K562 (cell line): ENCODE measurements at regions not wholly inside any gene's neighbourhood (a gene's known extent, or its start where the extent isn't known, plus 50 kb on each side); places are given as distances from the start of the nearest gene placed in this dataset.

ENCODE experiments used
- ATF7 ChIP-seq: fragments of 450-650 bp; IDR thresholded peaks from 2 replicates; pipeline ENCODE4 v1.7.1; 2014; ENCODE audit warnings: mild to moderate bottlenecking, moderate library complexity
- CBX3 ChIP-seq, 2 experiments: IDR thresholded peaks; 1 replicate in 1 of 2; 2 replicates in 1 of 2; pipeline ENCODE4 v1.6.1; 2012; ENCODE audit warnings: inconsistent platforms in 2 of 2, low read length in 2 of 2, borderline replicate concordance in 1 of 2, control low read depth in 1 of 2
- DMBX1 ChIP-seq: fragments of 250-450 bp; sonication (Bioruptor Pico); IDR thresholded peaks from 2 replicates; pipeline ENCODE4 v1.8.0; 2022; ENCODE audit warnings: inconsistent platforms, mild to moderate bottlenecking, moderate library complexity, borderline replicate concordance
- FOXP1 ChIP-seq: sonication (generic); formaldehyde crosslinking; IDR thresholded peaks from 2 replicates; pipeline ENCODE4 v1.8.0; 2022; ENCODE audit warnings: mild to moderate bottlenecking, missing genetic modification reagents
- GABPB1 ChIP-seq: sonication (generic); formaldehyde crosslinking; IDR thresholded peaks from 2 replicates; pipeline ENCODE4 v1.8.0; 2022; ENCODE audit warnings: mild to moderate bottlenecking, missing genetic modification reagents
- GATAD2B ChIP-seq: fragments of 450-650 bp; IDR thresholded peaks from 2 replicates; pipeline ENCODE4 v1.6.1; 2017; ENCODE audit warnings: mild to moderate bottlenecking, borderline replicate concordance
- KLF6 ChIP-seq: fragments of 250-450 bp; sonication (Bioruptor Pico); IDR thresholded peaks from 2 replicates; pipeline ENCODE4 v1.4.0; 2020; ENCODE audit warnings: mild to moderate bottlenecking, moderate library complexity, borderline replicate concordance
- MAFK ChIP-seq: IDR thresholded peaks from 2 replicates; pipeline ENCODE4 v1.6.1; 2011; ENCODE audit warnings: low read length, improper control_type of control experiment
- MEF2A ChIP-seq: IDR thresholded peaks from 2 replicates; pipeline ENCODE4 v1.6.1; 2011; ENCODE audit warnings: low read depth, mild to moderate bottlenecking, low read length, moderate library complexity; ENCODE audit not compliant: control insufficient read depth
- PRPF4 ChIP-seq: fragments of 200-400 bp; formaldehyde crosslinking; IDR thresholded peaks from one replicate; pipeline ENCODE4 v1.6.1; 2017; ENCODE audit warnings: low read length, low read depth, mild to moderate bottlenecking; ENCODE audit not compliant: insufficient read depth, poor library complexity, severe bottlenecking
- RNF2 ChIP-seq: sonication (generic); IDR thresholded peaks from 2 replicates; pipeline ENCODE4 v1.6.1; 2016
- SIN3B ChIP-seq: fragments of 450-650 bp; IDR thresholded peaks from 2 replicates; pipeline ENCODE4 v1.6.1; 2017; ENCODE audit warnings: low read depth, mild to moderate bottlenecking, moderate library complexity
- TAF15 ChIP-seq: fragments of 200-400 bp; formaldehyde crosslinking; IDR thresholded peaks from 2 replicates; pipeline ENCODE4 v1.6.1; 2017; ENCODE audit warnings: mild to moderate bottlenecking, low read depth, low read length, moderate library complexity
- ZNF140 ChIP-seq: fragments of 250-450 bp; sonication (Bioruptor Pico); IDR thresholded peaks from 2 replicates; pipeline ENCODE4 v1.8.0; 2021; ENCODE audit warnings: moderate library complexity, mild to moderate bottlenecking, inconsistent platforms
- ZNF253 ChIP-seq: fragments of 250-450 bp; sonication (Bioruptor Pico); conservative IDR thresholded peaks from 2 replicates; pipeline ENCODE4 v1.6.1; 2021; ENCODE audit warnings: mild to moderate bottlenecking
- ZNF695 ChIP-seq: fragments of 450-650 bp; formaldehyde crosslinking; IDR thresholded peaks from 2 replicates; pipeline ENCODE4 v1.4.0; 2020; ENCODE audit warnings: mild to moderate bottlenecking, moderate library complexity
- ZNF699 ChIP-seq: fragments of 250-450 bp; sonication (Bioruptor Pico); IDR thresholded peaks from 2 replicates; pipeline ENCODE4 v1.8.0; 2021; ENCODE audit warnings: mild to moderate bottlenecking, moderate library complexity; ENCODE audit not compliant: insufficient replicate concordance
- ZNF717 ChIP-seq: fragments of 250-450 bp; sonication (Bioruptor Pico); IDR thresholded peaks from 2 replicates; pipeline ENCODE4 v1.5.0; 2021
- TF ChIP-seq, protein P1 (sequence below): fragments of 450-650 bp; IDR thresholded peaks from 2 replicates; pipeline ENCODE4 v1.7.1; 2018; ENCODE audit warnings: mild to moderate bottlenecking, low read depth; ENCODE audit not compliant: partially characterized antibody
- TF ChIP-seq, protein P2 (sequence below): fragments of 250-450 bp; sonication (Bioruptor Pico); IDR thresholded peaks from 2 replicates; pipeline ENCODE4 v1.5.1; 2021; ENCODE audit warnings: mild to moderate bottlenecking
- TF ChIP-seq, protein P3 (sequence below): fragments of 250-450 bp; sonication (Bioruptor Pico); IDR thresholded peaks from 2 replicates; pipeline ENCODE4 v1.5.0; 2020; ENCODE audit warnings: mild to moderate bottlenecking, borderline replicate concordance
- TF ChIP-seq, protein P4 (sequence below): fragments of 250-450 bp; sonication (Bioruptor Pico); IDR thresholded peaks from 2 replicates; pipeline ENCODE4 v1.8.0; 2022; ENCODE audit warnings: inconsistent platforms

DNA sequence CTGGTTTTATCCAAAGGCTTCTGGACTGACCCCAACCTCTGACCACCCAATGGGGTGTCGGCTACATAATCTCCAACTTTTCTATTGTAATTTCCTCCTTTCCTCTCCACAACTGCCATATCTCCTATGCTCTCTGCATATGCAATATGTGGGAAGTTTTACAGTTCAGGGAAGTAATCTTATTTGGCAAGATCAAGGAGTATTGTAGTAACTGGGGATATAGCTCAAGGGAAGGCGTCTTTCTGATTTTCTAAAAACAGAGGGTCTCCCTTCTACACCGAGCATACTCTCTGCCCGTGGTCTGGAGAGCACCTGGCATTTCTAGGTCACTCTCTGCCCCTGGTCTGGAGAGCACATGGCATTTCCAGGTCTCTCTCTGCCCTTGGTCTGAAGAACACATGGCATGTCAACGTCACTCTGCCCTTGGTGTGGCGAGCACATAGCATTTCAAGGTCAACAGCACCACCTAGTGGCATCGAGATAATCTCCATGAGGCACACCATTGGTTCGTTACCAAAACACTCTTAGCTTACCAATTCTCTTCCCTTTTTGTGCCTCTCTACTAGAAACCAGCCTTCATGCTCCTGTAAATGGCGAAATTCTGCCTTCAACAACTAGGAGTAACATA, 616.4 kb upstream of the NUDT12 start (continued):
- TF ChIP-seq ZNF253 (CRISPR knock-in tag): no peak
- TF ChIP-seq GABPB1 (CRISPR knock-in tag): no peak
- TF ChIP-seq ATF7: 0 out of 2 replicates have a peak, but pooled peaks have one; percentile 13
- no peak for TF ChIP-seq SIN3B
- no peak for TF ChIP-seq CBX3 (IDR thresholded peaks at IDR 0.05; ENCODE audit: borderline replicate concordance in 1 of 2, low read length in 2 of 2)
- no peak for TF ChIP-seq KLF6
- TF ChIP-seq ZNF695 (CRISPR knock-in tag): no peak
- TF ChIP-seq ZNF717: no peak
- no peak for TF ChIP-seq ZNF140 (CRISPR knock-in tag)
- no peak for TF ChIP-seq FOXP1
- no peak for TF ChIP-seq PRPF4
- TF ChIP-seq, protein P1, sequence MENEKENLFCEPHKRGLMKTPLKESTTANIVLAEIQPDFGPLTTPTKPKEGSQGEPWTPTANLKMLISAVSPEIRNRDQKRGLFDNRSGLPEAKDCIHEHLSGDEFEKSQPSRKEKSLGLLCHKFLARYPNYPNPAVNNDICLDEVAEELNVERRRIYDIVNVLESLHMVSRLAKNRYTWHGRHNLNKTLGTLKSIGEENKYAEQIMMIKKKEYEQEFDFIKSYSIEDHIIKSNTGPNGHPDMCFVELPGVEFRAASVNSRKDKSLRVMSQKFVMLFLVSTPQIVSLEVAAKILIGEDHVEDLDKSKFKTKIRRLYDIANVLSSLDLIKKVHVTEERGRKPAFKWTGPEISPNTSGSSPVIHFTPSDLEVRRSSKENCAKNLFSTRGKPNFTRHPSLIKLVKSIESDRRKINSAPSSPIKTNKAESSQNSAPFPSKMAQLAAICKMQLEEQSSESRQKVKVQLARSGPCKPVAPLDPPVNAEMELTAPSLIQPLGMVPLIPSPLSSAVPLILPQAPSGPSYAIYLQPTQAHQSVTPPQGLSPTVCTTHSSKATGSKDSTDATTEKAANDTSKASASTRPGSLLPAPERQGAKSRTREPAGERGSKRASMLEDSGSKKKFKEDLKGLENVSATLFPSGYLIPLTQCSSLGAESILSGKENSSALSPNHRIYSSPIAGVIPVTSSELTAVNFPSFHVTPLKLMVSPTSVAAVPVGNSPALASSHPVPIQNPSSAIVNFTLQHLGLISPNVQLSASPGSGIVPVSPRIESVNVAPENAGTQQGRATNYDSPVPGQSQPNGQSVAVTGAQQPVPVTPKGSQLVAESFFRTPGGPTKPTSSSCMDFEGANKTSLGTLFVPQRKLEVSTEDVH: no peak
- TF ChIP-seq, protein P2, sequence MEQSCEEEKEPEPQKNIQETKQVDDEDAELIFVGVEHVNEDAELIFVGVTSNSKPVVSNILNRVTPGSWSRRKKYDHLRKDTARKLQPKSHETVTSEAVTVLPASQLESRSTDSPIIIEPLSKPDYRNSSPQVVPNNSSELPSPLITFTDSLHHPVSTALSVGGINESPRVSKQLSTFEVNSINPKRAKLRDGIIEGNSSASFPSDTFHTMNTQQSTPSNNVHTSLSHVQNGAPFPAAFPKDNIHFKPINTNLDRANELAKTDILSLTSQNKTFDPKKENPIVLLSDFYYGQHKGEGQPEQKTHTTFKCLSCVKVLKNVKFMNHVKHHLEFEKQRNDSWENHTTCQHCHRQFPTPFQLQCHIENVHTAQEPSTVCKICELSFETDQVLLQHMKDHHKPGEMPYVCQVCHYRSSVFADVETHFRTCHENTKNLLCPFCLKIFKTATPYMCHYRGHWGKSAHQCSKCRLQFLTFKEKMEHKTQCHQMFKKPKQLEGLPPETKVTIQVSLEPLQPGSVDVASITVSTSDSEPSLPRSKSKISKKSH (CRISPR knock-in tag): no peak
- no peak for TF ChIP-seq ZNF699 (CRISPR knock-in tag)
- no peak for TF ChIP-seq DMBX1 (CRISPR knock-in tag)
- TF ChIP-seq, protein P3, sequence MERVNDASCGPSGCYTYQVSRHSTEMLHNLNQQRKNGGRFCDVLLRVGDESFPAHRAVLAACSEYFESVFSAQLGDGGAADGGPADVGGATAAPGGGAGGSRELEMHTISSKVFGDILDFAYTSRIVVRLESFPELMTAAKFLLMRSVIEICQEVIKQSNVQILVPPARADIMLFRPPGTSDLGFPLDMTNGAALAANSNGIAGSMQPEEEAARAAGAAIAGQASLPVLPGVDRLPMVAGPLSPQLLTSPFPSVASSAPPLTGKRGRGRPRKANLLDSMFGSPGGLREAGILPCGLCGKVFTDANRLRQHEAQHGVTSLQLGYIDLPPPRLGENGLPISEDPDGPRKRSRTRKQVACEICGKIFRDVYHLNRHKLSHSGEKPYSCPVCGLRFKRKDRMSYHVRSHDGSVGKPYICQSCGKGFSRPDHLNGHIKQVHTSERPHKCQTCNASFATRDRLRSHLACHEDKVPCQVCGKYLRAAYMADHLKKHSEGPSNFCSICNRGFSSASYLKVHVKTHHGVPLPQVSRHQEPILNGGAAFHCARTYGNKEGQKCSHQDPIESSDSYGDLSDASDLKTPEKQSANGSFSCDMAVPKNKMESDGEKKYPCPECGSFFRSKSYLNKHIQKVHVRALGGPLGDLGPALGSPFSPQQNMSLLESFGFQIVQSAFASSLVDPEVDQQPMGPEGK (CRISPR knock-in tag): no peak
- no peak for TF ChIP-seq MAFK
- TF ChIP-seq TAF15: no peak
- no peak for TF ChIP-seq MEF2A
- TF ChIP-seq GATAD2B: no peak
- TF ChIP-seq, protein P4, sequence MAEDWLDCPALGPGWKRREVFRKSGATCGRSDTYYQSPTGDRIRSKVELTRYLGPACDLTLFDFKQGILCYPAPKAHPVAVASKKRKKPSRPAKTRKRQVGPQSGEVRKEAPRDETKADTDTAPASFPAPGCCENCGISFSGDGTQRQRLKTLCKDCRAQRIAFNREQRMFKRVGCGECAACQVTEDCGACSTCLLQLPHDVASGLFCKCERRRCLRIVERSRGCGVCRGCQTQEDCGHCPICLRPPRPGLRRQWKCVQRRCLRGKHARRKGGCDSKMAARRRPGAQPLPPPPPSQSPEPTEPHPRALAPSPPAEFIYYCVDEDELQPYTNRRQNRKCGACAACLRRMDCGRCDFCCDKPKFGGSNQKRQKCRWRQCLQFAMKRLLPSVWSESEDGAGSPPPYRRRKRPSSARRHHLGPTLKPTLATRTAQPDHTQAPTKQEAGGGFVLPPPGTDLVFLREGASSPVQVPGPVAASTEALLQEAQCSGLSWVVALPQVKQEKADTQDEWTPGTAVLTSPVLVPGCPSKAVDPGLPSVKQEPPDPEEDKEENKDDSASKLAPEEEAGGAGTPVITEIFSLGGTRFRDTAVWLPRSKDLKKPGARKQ (CRISPR knock-in tag): no peak
- no peak for TF ChIP-seq RNF2
